Breast epithelium (tissue), 3 donors: ENCODE measurements at regions not wholly inside any gene's neighbourhood (a gene's known extent, or its start where the extent isn't known, plus 50 kb on each side); places are given as distances from the start of the nearest gene placed in this dataset.

Experiments used
- CTCF ChIP-seq, 3 donors: fragments of 450-650 bp; IDR thresholded peaks; one replicate each; pipeline ENCODE4 v1.5.1; 2016 to 2017; ENCODE audit warnings: antibody characterized with exemption in 3 of 3, mild to moderate bottlenecking in 3 of 3, moderate library complexity in 3 of 3
- POLR2AphosphoS5 ChIP-seq, 3 donors: sonication (generic); formaldehyde crosslinking; IDR thresholded peaks; one replicate each; pipeline ENCODE4 v1.6.1; 2017; ENCODE audit warnings: antibody characterized with exemption in 3 of 3

- TF ChIP-seq CTCF (IDR thresholded peaks at IDR 0.05) (no peak), POLR2AphosphoS5 (IDR thresholded peaks at IDR 0.05) (no peak)
Measured at GRCh38 chr15:39198044-39199000, 382.6 kb upstream of the THBS1 start.
